Keratinocyte (primary cell): ENCODE measurements at regions not wholly inside any gene's neighbourhood (a gene's known extent, or its start where the extent isn't known, plus 50 kb on each side); places are given as distances from the start of the nearest gene placed in this dataset.

ENCODE experiments used
- DNase-seq: peaks from one replicate; pipeline ENCODE4 v3.0.0-alpha.2; 2011; ENCODE audit warnings: low read depth, missing footprints, low spot score
- FAIRE-seq: peaks from 2 replicates; lab custom pipeline; 2011; peaks lifted over from hg19 to GRCh38; lab: Jason Lieb, UNC
- H2AFZ ChIP-seq: 2 replicates; pipeline ENCODE4 v1.6.0; 2012; ENCODE audit warnings: low read length, control low read depth, inconsistent platforms; ENCODE audit not compliant: control insufficient read depth
- H3K27ac ChIP-seq: 2 replicates; pipeline ENCODE4 v1.5.1; 2011; ENCODE audit warnings: low read length; ENCODE audit not compliant: control insufficient read depth, insufficient read depth
- H3K27me3 ChIP-seq: 3 replicates; pipeline ENCODE4 v1.6.0; 2011; ENCODE audit warnings: low read length; ENCODE audit not compliant: control insufficient read depth, insufficient read depth; ENCODE audit errors: extremely low read depth
- H3K36me3 ChIP-seq, 2 experiments: 2 replicates in 1 of 2; 3 replicates in 1 of 2; pipeline ENCODE4 v1.5.1; 2011; ENCODE audit warnings: low read length in 2 of 2, mild to moderate bottlenecking in 1 of 2; ENCODE audit not compliant: control insufficient read depth in 2 of 2, insufficient read depth in 2 of 2; ENCODE audit errors: extremely low read depth in 1 of 2
- H3K4me1 ChIP-seq: 3 replicates; pipeline ENCODE4 v1.5.1; 2011; ENCODE audit warnings: low read length; ENCODE audit not compliant: control insufficient read depth, insufficient read depth; ENCODE audit errors: extremely low read depth
- H3K4me2 ChIP-seq: 3 replicates; pipeline ENCODE4 v1.6.0; 2011; ENCODE audit warnings: low read depth, low read length; ENCODE audit not compliant: control insufficient read depth, insufficient read depth; ENCODE audit errors: extremely low read depth
- H3K4me3 ChIP-seq, 3 experiments: fragments of 200-600 bp in 1 of 3; sonication (generic) in 1 of 3; 2 replicates in 2 of 3; 3 replicates in 1 of 3; pipeline ENCODE4 v1.5.1; 2011 to 2016; ENCODE audit warnings: low read length in 3 of 3, mild to moderate bottlenecking in 3 of 3, control low read depth in 2 of 3, inconsistent platforms in 1 of 3, low read depth in 1 of 3, mixed read lengths in 1 of 3, mixed run types in 1 of 3, moderate library complexity in 1 of 3; ENCODE audit not compliant: control insufficient read depth in 2 of 3, insufficient read depth in 2 of 3; ENCODE audit errors: extremely low read depth in 1 of 3
- H3K79me2 ChIP-seq: 2 replicates; pipeline ENCODE4 v1.6.0; 2012; ENCODE audit warnings: low read length; ENCODE audit not compliant: control insufficient read depth, insufficient read depth
- H3K9ac ChIP-seq: 3 replicates; pipeline ENCODE4 v1.6.0; 2011; ENCODE audit warnings: low read length; ENCODE audit not compliant: control insufficient read depth, insufficient read depth; ENCODE audit errors: extremely low read depth
- H3K9me1 ChIP-seq: 3 replicates; pipeline ENCODE4 v1.6.0; 2011; ENCODE audit warnings: low read length; ENCODE audit not compliant: control insufficient read depth, insufficient read depth; ENCODE audit errors: extremely low read depth
- H3K9me3 ChIP-seq: 2 replicates; pipeline ENCODE4 v1.5.1; 2012; ENCODE audit warnings: low read depth, low read length; ENCODE audit not compliant: control insufficient read depth
- H4K20me1 ChIP-seq: 3 replicates; pipeline ENCODE4 v1.6.0; 2011; ENCODE audit warnings: low read length; ENCODE audit not compliant: control insufficient read depth, insufficient read depth; ENCODE audit errors: extremely low read depth
- EZH2 ChIP-seq: IDR thresholded peaks from one replicate; pipeline ENCODE4 v1.6.1; 2012; ENCODE audit warnings: inconsistent platforms, mild to moderate bottlenecking, low read length, moderate library complexity
- dilution Hi-C: fragments of 300-500 bp; cut with MboI; formaldehyde crosslinking; loops from one replicate; pipeline ENCODE4 v1.7.0; 2020; ENCODE audit warnings: low sequenced_read_pairs; ENCODE audit not compliant: extremely low pct_ligation_motif_present
- TF ChIP-seq, protein P1 (sequence below), 3 experiments: IDR thresholded peaks in 1 of 3; conservative IDR thresholded peaks in 1 of 3; optimal IDR thresholded peaks in 1 of 3; 2 replicates in 2 of 3; 3 replicates in 1 of 3; pipeline versions ENCODE3 to v1.5.1; 2011; ENCODE audit warnings: low read length in 3 of 3, mild to moderate bottlenecking in 3 of 3, moderate library complexity in 2 of 3, control low read depth in 1 of 3, inconsistent platforms in 1 of 3; ENCODE audit not compliant: insufficient read depth in 2 of 3; ENCODE audit errors: extremely low read depth in 1 of 3

DNA sequence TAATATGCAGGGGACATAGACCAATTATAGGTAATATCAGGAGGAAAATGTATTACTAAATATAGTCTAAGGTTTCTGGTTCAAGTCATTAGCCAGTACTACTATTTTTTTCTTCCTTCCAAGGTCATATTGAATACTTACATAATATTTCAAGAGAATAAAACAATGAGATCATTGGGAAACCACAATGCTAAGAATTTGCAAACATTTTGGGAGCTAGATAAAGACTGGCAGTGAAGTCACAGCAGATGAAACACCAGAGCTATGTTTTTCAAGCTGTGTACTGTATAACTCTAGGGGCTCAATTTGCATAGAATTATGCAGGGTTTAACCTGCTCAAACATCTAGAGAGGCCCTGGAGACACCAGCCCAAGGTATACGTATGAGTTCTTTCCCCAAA is 80.5 kb upstream of the KCNH7 start:
- H3K4me2 ChIP-seq: no peak overlapping the region
- DNase-seq (no peak), FAIRE-seq (no peak)
- H3K27ac ChIP-seq: no peak overlapping the region
- no peaks in the 10 kb centered on the region for H3K27me3 ChIP-seq
- no peak overlapping the region for H3K4me3 ChIP-seq
- H2AFZ ChIP-seq: no peak overlapping the region
- no peaks in the 10 kb centered on the region for H4K20me1 ChIP-seq
- TF ChIP-seq EZH2: no peak
- TF ChIP-seq, protein P1, sequence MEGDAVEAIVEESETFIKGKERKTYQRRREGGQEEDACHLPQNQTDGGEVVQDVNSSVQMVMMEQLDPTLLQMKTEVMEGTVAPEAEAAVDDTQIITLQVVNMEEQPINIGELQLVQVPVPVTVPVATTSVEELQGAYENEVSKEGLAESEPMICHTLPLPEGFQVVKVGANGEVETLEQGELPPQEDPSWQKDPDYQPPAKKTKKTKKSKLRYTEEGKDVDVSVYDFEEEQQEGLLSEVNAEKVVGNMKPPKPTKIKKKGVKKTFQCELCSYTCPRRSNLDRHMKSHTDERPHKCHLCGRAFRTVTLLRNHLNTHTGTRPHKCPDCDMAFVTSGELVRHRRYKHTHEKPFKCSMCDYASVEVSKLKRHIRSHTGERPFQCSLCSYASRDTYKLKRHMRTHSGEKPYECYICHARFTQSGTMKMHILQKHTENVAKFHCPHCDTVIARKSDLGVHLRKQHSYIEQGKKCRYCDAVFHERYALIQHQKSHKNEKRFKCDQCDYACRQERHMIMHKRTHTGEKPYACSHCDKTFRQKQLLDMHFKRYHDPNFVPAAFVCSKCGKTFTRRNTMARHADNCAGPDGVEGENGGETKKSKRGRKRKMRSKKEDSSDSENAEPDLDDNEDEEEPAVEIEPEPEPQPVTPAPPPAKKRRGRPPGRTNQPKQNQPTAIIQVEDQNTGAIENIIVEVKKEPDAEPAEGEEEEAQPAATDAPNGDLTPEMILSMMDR (optimal IDR thresholded peaks at IDR 0.05 in 1 of 3, IDR thresholded peaks at IDR 0.05 in 1 of 3, conservative IDR thresholded peaks at IDR 0.05 in 1 of 3; ENCODE audit: extremely low read depth in 1 of 3, insufficient read depth in 2 of 3, low read length in 3 of 3): no peak
- no peaks in the 10 kb centered on the region for H3K4me1 ChIP-seq
- H3K36me3 ChIP-seq: no peaks in the 10 kb centered on the region
- H3K9me1 ChIP-seq: no peaks in the 10 kb centered on the region
- no peaks in the 10 kb centered on the region for H3K79me2 ChIP-seq
- H3K9me3 ChIP-seq: no peaks in the 10 kb centered on the region
- H3K9ac ChIP-seq: no peak overlapping the region
- dilution Hi-C loops: no loop called here

DNA sequence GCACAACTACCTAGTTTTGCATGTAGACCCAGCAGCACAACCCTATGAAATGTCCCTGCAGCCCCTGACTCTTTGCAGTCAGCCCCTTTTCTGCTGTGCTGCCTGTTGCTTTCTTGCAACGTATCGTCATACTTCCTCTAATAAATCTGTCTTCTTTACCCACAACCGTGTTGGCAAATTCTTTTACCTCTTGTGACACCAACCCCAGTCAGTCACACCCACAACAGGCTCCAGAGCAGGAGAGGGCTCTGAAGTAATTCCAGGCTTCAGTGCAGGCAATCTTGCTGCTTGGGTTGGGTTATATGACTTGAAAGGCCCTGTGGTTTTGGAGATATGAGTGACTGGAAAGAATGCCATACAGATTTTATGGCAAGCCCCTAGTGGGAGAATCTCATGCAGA is 79.1 kb upstream of the KCNH7 start:
- dilution Hi-C loops: no loop called here
- H3K9ac ChIP-seq: no peak overlapping the region
- H2AFZ ChIP-seq: no peak overlapping the region
- no peaks in the 10 kb centered on the region for H3K9me1 ChIP-seq
- no peaks in the 10 kb centered on the region for H3K27me3 ChIP-seq
- FAIRE-seq (no peak), DNase-seq (no peak)
- no peak overlapping the region for H3K27ac ChIP-seq
- no peaks in the 10 kb centered on the region for H4K20me1 ChIP-seq
- TF ChIP-seq, protein P1 (optimal IDR thresholded peaks at IDR 0.05 in 1 of 3, IDR thresholded peaks at IDR 0.05 in 1 of 3, conservative IDR thresholded peaks at IDR 0.05 in 1 of 3; ENCODE audit: extremely low read depth in 1 of 3, insufficient read depth in 2 of 3, low read length in 3 of 3): no peak
- TF ChIP-seq EZH2: no peak
- no peak overlapping the region for H3K4me3 ChIP-seq
- no peaks in the 10 kb centered on the region for H3K4me1 ChIP-seq
- no peaks in the 10 kb centered on the region for H3K36me3 ChIP-seq
- no peaks in the 10 kb centered on the region for H3K9me3 ChIP-seq
- no peak overlapping the region for H3K4me2 ChIP-seq
- H3K79me2 ChIP-seq: no peaks in the 10 kb centered on the region
